NCI-H446 (cell line): ENCODE measurements at regions not wholly inside any gene's neighbourhood (a gene's known extent, or its start where the extent isn't known, plus 50 kb on each side); places are given as distances from the start of the nearest gene placed in this dataset.
"Not testable (repeated sequence)": the region's sequence is repeated elsewhere in the genome, so short reads cannot be mapped to it uniquely, and the experiment has no call there.

Experiments
- DNase-seq, 2 experiments: peaks; one replicate each; lab custom pipeline; 2025; lab: John Stamatoyannopoulos, UW

DNA sequence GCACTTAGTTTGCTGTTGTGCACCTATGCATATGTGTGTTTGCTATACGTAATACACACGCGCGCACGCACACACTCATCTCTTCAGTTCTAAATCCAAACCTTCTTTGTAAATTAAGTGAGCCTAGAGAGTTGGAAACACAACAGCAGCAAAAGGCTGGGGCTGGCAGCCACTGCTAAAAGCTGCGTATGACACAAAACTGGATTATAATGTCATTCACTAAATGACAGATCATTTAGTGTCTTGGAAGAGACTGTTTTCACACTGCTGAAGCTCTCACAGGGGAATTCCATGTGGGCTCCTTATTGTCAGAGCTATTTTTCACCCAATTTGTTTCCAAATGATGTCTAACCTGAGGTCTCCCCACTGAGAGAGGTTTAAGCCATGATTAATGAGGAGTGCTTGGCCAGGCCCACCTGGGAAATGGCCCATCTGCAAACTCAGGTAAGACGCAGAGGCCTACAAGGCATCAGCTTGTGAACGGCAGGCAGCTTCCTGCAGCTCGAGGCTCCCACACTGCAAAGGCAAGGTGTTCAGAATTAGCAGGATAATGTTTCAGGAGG, 94.2 kb downstream of the OLIG3 start:
- DNase-seq: no peak

DNA sequence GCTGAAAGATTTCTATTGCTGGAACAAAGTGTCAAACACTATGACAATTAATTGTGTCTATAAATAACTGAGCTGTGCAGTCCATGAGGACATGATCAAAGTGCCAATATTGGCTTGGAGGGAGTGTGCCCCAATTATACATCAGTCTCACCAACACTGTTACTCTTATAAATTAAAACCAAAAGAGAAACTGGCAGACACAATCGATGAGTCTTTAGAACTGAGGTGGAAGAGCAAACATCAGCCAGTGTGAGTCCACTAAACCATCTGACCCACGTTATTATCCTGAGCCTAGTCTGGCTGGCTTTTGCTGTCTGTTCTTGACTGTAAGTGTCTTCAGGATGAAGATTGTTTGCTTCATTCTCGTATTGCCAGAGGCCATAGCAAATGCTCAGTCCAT, 98.9 kb downstream of the OLIG3 start:
- no peak for DNase-seq

DNA sequence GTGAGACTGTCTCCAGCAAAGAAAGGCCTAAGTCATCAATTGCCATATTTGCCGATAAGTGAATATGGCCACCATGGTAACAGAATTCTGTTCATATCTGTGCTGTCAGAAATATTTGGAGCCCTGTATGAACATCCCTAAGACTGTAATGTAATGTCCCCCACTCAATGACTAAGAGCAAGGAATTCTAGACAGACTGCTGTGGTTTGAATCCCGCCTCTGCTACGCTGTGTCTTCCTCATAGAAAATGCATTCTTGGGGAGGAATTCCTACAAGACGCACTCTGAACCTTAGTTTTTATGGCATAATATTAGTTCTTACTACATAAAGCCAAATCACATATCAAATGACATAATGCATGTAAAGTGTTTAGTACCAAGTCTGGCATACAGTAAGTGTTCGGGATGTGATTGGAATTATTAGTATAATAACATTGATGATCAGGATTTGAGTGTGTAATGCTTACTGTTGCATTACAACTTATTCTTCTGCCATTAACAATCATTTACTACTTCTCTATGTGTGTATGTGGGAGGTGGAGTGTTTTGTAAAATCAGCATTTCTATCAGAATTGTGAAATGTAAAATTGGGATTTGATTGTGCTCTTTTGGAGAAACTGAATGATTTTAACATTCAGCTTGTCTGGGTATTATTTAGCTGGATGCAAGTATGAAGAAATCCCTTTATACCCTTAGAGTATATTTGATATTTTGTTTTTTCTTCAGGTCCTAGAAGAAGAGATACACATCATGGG, 103.0 kb downstream of the OLIG3 start:
- DNase-seq: no peak

DNA sequence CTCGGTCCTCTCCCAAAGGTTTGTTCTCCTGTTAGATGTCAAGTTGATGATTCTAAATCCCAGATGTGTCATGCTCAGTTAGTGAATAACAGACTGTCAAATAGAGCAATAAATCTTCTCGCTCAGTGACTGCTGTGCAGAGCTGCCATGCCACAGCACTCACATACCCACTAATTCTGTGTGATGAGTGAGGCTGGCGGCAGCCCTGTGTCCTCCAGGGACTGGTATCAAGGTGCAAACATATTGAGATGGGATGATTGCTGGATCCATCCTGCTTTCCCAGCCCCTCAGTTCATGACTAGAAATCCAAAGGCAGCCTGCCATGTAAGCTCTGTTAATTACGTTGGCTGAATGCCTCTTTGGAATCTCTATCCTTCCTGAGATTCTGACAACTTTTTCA, 103.9 kb downstream of the OLIG3 start:
- DNase-seq: peak in 1 of 2 experiments; percentile 44

GRCh38 chr6:137389150-137389704, 105.0 kb downstream of the OLIG3 start:
- no peak for DNase-seq

GRCh38 chr6:137387096-137387764, 107.0 kb downstream of the OLIG3 start:
- DNase-seq: no peak

GRCh38 chr6:137383287-137383686, 110.9 kb downstream of the OLIG3 start:
- DNase-seq: not testable (repeated sequence)

DNA sequence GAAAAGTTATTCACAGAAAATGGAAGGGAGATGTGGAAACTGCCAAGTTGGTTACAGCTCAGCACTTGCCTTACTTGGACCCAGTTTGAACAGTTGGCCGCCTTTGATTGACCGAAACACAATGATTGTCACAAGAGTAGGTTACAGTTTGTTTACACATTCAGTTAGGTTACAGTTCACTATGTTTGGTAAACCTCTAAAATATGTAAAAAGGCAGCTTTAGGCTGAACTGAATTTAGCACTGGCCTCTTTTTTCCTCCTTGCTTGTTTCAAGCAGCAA, 116.2 kb downstream of the OLIG3 start:
- DNase-seq: no peak

- no peak for DNase-seq
Observed at GRCh38 chr6:137373296-137373695, 120.9 kb downstream of the OLIG3 start.

DNA sequence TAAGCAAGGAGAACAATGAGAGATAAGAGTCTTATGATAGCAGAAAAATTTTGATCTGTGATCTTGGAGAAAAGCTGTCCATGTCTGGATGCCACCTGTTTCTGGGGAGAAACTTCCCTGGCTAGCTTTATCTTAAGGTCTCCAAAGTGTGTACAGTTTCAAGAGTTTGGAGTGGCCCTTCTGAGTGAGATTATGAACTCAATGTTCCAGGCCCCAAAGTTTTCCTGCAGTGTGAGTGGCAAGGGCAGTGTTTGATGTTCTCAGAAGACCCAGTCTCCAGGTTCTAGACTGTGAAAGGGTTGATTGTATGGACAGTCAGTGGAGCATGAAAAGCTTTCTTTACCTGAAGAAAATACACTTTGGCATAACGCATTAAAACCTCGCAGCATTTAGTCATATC, 121.7 kb downstream of the OLIG3 start:
- DNase-seq: no peak

GRCh38 chr6:137371634-137372016, 122.6 kb downstream of the OLIG3 start:
- DNase-seq: no peak

GRCh38 chr6:137370871-137371633, 123.1 kb downstream of the OLIG3 start:
- DNase-seq: no peak

DNA sequence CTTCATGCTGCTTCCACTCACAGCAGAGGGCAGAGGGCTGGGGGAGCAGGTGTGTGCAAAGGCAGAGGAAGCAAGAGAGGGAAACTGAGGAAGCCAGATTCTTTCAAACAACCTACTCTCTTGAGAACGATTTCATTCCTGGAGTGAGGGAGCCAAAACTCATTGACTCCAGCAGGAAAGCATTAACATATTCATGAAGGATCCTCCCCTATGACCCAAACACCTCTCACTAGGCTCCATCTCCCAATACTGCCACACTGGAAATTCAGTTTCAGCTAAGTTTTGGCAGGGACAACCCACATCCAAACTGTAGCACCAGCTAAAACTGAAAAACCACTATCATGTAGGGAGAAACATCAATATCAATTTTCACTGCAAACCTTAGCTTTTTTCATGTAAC, 125.1 kb downstream of the OLIG3 start:
- no peak for DNase-seq

DNA sequence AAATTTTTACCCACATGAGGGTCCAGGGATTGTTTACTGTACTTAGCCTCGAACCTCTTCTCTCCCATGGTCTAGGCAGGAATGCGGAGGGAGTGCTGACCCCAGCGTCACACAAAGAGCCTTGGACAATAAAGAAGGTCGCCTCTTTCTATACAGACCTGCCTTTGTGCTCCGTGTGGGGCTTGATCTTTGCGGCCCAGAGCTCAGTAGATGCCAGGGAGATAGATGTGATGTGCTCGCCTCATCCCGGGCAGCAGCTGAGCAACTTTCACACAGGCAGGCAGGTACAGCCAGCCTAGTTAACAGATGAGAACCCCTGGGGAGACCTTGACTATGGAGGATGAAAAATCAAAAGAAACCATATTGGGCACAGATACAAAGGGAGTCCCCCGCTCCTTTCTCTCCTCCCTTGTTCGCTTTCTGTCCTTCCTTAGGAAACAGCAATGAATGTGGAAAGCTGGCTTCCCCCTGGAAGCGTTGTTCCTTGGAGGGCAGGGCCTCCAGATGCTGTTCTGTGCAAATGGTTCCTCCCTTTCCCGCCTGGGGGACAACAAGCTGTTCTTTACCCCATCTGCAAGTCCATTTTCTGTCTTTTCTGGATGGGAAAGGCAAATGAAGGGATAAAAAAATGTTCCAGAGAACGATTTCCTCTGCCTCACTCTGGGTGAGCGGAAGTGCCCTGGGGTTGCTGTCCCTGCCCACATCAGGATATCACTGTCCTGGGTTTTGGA, 128.3 kb downstream of the OLIG3 start:
- no peak for DNase-seq

DNA sequence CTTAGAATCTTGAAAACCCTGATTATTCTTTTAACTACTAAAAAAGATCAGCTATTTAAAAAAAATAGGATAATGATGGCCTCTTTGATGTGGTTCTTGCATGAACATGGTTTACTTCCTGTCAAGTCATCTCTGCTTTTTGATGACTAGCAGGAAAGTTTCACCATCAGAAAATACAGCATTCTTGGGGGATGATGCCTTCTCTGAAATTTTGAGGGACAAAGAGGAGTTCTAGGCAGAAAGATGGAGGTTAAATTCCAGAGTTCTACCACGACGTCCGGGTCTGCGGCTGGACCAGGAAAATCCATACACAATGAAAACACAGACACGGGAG, 130.4 kb downstream of the OLIG3 start:
- DNase-seq: no peak

DNA sequence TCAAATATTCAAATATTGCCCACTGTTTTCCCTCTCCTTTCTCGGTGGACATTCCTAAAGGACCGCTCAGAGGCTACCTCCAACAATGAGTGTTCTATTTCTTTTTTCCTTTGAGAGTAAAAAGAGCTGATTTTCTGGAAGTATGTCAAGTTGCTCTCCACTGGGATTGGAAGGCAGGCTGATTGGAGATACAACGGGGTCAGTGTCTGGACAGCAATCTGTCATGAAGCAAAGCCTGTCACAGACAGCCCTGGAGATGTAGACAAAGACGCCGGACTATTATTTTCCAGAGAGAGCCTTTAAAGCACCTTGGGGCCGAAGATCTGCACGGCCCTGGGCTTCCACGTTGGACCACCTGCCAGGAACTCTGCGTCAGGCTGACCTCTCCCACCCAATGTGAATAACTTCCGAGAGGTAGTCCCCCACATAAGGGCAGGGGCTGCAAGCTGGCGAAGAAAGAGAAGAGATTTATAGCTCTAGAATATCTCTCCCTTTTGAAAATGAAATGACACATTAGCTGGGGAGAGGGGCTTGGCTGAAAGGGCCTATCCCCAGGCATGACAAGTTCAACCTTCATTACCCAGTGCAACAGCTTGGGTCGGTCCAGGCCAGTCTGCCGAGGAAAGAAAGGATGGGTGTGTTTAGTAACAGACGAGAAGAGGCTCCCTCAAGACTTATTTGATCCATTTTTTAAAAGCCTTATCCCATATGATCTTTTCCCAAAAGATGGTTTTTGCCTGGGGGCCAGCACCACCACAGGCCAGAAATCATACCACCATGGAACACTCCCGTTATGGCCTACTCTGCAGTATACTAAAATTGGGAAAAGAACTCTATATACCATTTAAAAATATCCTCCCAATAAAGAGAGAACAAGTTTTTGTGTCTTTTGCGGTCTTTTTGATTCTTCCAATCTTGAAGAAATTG, 131.1 kb downstream of the OLIG3 start:
- no peak for DNase-seq

- no peak for DNase-seq
Observed at GRCh38 chr6:137361701-137362100, 132.5 kb downstream of the OLIG3 start.

GRCh38 chr6:137358273-137358672, 135.9 kb downstream of the OLIG3 start:
- no peak for DNase-seq

DNA sequence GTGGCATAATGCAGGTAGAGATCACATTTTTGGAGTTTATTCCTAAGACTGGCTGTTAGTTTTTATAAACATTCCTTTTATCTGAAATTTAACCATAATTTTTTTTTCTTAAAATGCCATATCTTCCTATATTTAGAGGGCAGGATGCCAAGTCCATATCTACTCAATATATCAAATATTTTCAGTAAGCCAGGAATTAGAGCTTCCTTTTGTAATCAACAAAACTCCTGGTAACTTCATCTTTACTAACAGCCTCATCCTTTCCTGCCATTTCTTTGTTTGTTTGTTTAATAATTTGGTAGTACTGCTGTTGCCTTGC, 136.3 kb downstream of the OLIG3 start:
- DNase-seq: no peak

DNA sequence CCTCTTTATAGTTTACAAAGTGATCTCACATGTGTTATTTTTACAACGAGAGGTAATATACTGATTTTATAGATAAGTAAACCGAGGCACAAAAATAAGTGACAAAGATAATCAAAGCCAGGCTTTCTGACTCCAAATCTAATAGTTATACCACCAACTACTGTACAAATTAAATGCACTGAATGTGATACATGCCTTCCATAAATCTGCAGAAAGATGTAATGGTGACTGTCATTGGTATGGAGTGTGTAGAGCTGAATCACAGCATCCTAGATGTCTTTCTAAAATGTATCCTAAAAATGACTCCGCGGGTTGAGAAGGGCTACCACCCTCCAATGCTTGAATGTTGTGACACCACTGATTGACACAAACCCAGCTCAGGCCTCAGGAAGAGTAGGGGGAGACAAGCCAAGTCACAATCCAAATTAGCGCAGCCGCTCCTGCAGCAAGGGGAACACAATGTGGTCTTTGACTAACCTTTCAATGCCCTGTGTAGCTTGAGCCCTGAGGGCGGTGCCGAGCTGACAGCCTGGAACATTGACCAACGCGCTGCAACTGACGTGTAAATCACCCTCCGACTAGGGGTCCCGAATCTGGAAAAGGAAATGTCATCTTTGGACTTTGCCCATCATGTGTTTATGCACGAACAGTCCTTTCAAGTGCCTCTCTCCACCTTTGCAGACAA, 136.8 kb downstream of the OLIG3 start:
- DNase-seq: no peak
